HG02642 (cell line): ENCODE measurements at regions not wholly inside any gene's neighbourhood (a gene's known extent, or its start where the extent isn't known, plus 50 kb on each side); places are given as distances from the start of the nearest gene placed in this dataset.

ENCODE experiments used
- ATAC-seq: cut with Tn5 transposase; IDR thresholded peaks from one replicate; pipeline ENCODE4 v1.9.1; 2021; ENCODE audit warnings: mild to moderate bottlenecking; ENCODE audit not compliant: unreplicated experiment, poor library complexity

- no peak for ATAC-seq
Observed at GRCh38 chrY:15162211-15162610, 637.9 kb downstream of the NLGN4Y start.

- no peak for ATAC-seq
Observed at GRCh38 chrY:15179890-15180289, 655.6 kb downstream of the NLGN4Y start.

GRCh38 chrY:15229056-15229455 lies 704.7 kb downstream of the NLGN4Y start:
- ATAC-seq = no peak

- no peak for ATAC-seq
Observed at GRCh38 chrY:15239596-15240132, 715.3 kb downstream of the NLGN4Y start.

GRCh38 chrY:15259286-15259685 lies 735.0 kb downstream of the NLGN4Y start:
- ATAC-seq = no peak

GRCh38 chrY:15286572-15286971 lies 762.2 kb downstream of the NLGN4Y start:
- ATAC-seq = no peak

- no peak for ATAC-seq
Observed at GRCh38 chrY:15289821-15290220, 765.5 kb downstream of the NLGN4Y start.

- no peak for ATAC-seq
Observed at GRCh38 chrY:15292881-15293280, 768.6 kb downstream of the NLGN4Y start.

GRCh38 chrY:15301879-15302278 lies 777.5 kb downstream of the NLGN4Y start:
- ATAC-seq = no peak

- ATAC-seq = no peak
Observed at GRCh38 chrY:15312166-15312565, 787.8 kb downstream of the NLGN4Y start.

- ATAC-seq = no peak
Observed at GRCh38 chrY:15324189-15324588, 799.9 kb downstream of the NLGN4Y start.

- no peak for ATAC-seq
Observed at GRCh38 chrY:15325201-15325600, 800.9 kb downstream of the NLGN4Y start.

GRCh38 chrY:15326673-15327072 lies 802.3 kb downstream of the NLGN4Y start:
- ATAC-seq = no peak

GRCh38 chrY:15328848-15329247 lies 804.5 kb downstream of the NLGN4Y start:
- no peak for ATAC-seq

- ATAC-seq = no peak
Observed at GRCh38 chrY:15343522-15343921, 819.2 kb downstream of the NLGN4Y start.

GRCh38 chrY:15345471-15346155 lies 821.3 kb downstream of the NLGN4Y start:
- ATAC-seq = no peak

- no peak for ATAC-seq
Observed at GRCh38 chrY:15349351-15349750, 825.0 kb downstream of the NLGN4Y start.

- ATAC-seq = no peak
Observed at GRCh38 chrY:15355321-15355720, 831.0 kb downstream of the NLGN4Y start.

GRCh38 chrY:15360471-15360870 lies 836.1 kb downstream of the NLGN4Y start:
- ATAC-seq = no peak

- ATAC-seq = no peak
Observed at GRCh38 chrY:15364996-15365395, 840.7 kb downstream of the NLGN4Y start.

GRCh38 chrY:15368786-15369185 lies 844.5 kb downstream of the NLGN4Y start:
- no peak for ATAC-seq

- ATAC-seq = no peak
Observed at GRCh38 chrY:15385178-15385577, 860.8 kb downstream of the NLGN4Y start.
